Psoas muscle (tissue), 7 donors: ENCODE measurements at regions not wholly inside any gene's neighbourhood (a gene's known extent, or its start where the extent isn't known, plus 50 kb on each side); places are given as distances from the start of the nearest gene placed in this dataset.

Experiments used
- ATAC-seq, 4 donors: fragments of 200-7000 bp; cut with Tn5 transposase; one replicate each; pipeline ENCODE4 v1.9.1; 2020; ENCODE audit warnings: moderate library complexity in 3 of 4, mild to moderate bottlenecking in 2 of 4
- DNase-seq, 2 donors: peaks; one replicate each; pipeline ENCODE4 v3.0.0-alpha.2; 2020
- H3K27ac ChIP-seq: fragments of 200-600 bp; one replicate; pipeline ENCODE4 v1.8.0; 2022
- H3K27me3 ChIP-seq, 3 donors: fragments of 200-600 bp in 1 of 3; one replicate each; pipeline versions ENCODE4 v1.6.1 to v1.8.0; 2013 to 2022; ENCODE audit warnings: low read length in 2 of 3, mild to moderate bottlenecking in 2 of 3, moderate library complexity in 1 of 3; ENCODE audit not compliant: insufficient read depth in 3 of 3
- H3K36me3 ChIP-seq, 2 donors: fragments of 200-600 bp in 1 of 2; one replicate each; pipeline versions ENCODE4 v1.6.1 to v1.8.0; 2013 to 2022; ENCODE audit warnings: low read depth in 1 of 2, mild to moderate bottlenecking in 1 of 2, moderate library complexity in 1 of 2; ENCODE audit not compliant: insufficient read depth in 1 of 2
- H3K4me1 ChIP-seq: fragments of 200-600 bp; one replicate; pipeline ENCODE4 v1.8.0; 2022
- H3K4me3 ChIP-seq: fragments of 200-600 bp; one replicate; pipeline ENCODE4 v1.8.0; 2022; ENCODE audit warnings: mild to moderate bottlenecking
- H3K9me3 ChIP-seq: fragments of 200-600 bp; one replicate; pipeline ENCODE4 v1.8.0; 2022
- WGBS, 3 donors: extraction: QIAGEN DNeasy Blood & Tissue Kit; methylation state at CpG; one replicate each; pipeline versions ENCODE4 v1.1.6 to v1.1.7; 2013; 5-methylcytosine and 5-hydroxymethylcytosine counted together
- intact Hi-C, 2 donors: fragments of 100-400 bp; cut with DNase I; formaldehyde crosslinking; loops; one replicate each; pipeline versions ENCODE4 v1.11.0 to v1.14.2; 2022
- TF ChIP-seq, protein P1 (sequence below): fragments of 200-600 bp; IDR thresholded peaks from one replicate; pipeline ENCODE4 v1.8.0; 2022; ENCODE audit warnings: antibody characterized with exemption
- donor health status: healthy with polysubstance abuse.
- donor health status: DM: no; HTN: no; CAD: no; lungs with moderate emphysema.
- donor health status: Bipolar disorder and iron deficiency.
- donor health status: healthy.
- donor health status: DM: yes; HTN: yes; CAD: no.
- donor health status: DM: no; HTN: no; CAD: no.
- donor health status: DM: yes; HTN: yes; CAD: no.

DNA sequence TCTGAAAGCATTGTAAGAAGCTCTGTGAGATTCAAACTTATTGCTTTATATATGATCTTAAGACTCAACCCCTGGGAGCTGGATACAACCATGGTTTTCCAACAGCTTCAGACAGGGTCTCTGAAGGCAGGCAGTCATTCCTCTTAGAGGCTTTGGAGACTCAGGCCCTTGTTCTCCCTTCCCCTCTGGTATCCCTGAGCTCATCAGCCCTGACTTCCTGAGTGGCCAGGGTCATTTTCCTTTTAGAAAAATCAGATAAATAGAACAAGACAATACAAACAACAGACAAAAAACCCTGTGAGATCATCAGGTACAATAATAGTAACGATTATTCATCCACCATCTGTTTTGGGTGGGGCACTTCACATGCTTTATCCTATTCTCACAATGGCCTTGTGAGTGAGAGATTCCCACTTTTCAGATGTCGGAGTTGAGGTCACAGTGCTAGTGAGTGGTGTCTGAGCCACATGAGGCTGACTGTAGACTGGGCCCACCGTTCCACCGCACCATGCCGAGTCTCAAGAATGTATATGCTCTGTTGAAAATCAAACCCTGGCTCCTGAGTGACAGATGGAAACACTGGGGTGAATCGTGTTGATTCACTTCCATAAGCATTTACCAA lies 144.2 kb downstream of the CXCL12 start:
- no peaks in the 10 kb centered on the region for H3K36me3 ChIP-seq
- H3K27ac ChIP-seq, result no peak overlapping the region
- WGBS, 3 donors, result 60 to 70% (median 70%) methylated on average over 6 of the region's 6 CpGs
- TF ChIP-seq, protein P1, sequence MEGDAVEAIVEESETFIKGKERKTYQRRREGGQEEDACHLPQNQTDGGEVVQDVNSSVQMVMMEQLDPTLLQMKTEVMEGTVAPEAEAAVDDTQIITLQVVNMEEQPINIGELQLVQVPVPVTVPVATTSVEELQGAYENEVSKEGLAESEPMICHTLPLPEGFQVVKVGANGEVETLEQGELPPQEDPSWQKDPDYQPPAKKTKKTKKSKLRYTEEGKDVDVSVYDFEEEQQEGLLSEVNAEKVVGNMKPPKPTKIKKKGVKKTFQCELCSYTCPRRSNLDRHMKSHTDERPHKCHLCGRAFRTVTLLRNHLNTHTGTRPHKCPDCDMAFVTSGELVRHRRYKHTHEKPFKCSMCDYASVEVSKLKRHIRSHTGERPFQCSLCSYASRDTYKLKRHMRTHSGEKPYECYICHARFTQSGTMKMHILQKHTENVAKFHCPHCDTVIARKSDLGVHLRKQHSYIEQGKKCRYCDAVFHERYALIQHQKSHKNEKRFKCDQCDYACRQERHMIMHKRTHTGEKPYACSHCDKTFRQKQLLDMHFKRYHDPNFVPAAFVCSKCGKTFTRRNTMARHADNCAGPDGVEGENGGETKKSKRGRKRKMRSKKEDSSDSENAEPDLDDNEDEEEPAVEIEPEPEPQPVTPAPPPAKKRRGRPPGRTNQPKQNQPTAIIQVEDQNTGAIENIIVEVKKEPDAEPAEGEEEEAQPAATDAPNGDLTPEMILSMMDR, result no peak
- no peak for DNase-seq
- no peaks in the 10 kb centered on the region for H3K4me1 ChIP-seq
- H3K4me3 ChIP-seq, result no peak overlapping the region
- no peaks in the 10 kb centered on the region for H3K27me3 ChIP-seq
- no peaks in the 10 kb centered on the region for H3K9me3 ChIP-seq
- no peak for ATAC-seq
- intact Hi-C loops, result no loop called here

DNA sequence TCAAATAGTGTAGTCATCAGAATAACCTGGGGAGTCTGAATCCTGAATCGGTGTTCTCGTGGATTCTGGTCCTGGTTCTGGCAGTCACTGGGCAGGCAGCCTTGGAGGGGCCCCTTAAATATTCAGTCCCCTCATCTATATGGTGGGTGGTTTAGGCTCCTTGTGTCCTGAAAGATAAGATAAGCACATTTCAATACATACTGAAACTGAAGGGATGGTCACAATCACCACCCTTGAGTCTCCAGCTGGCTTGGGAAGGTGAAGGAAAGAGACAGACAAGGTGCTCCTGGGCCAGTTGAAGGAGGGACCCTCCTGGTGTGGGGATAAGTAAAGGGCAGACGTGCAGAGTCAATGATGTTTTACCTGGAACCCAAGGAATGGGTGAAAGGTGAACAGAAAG lies 146.7 kb downstream of the CXCL12 start:
- no peaks in the 10 kb centered on the region for H3K4me1 ChIP-seq
- WGBS, 3 donors, result 73 to 93% (median 88%) methylated on average over 3 of the region's 3 CpGs
- H3K27me3 ChIP-seq, result no peaks in the 10 kb centered on the region
- H3K36me3 ChIP-seq, result no peaks in the 10 kb centered on the region
- H3K27ac ChIP-seq, result no peak overlapping the region
- ATAC-seq (no peak), DNase-seq (no peak)
- no peak overlapping the region for H3K4me3 ChIP-seq
- intact Hi-C loops, result no loop called here
- TF ChIP-seq, protein P1, result no peak
- H3K9me3 ChIP-seq, result no peaks in the 10 kb centered on the region

DNA sequence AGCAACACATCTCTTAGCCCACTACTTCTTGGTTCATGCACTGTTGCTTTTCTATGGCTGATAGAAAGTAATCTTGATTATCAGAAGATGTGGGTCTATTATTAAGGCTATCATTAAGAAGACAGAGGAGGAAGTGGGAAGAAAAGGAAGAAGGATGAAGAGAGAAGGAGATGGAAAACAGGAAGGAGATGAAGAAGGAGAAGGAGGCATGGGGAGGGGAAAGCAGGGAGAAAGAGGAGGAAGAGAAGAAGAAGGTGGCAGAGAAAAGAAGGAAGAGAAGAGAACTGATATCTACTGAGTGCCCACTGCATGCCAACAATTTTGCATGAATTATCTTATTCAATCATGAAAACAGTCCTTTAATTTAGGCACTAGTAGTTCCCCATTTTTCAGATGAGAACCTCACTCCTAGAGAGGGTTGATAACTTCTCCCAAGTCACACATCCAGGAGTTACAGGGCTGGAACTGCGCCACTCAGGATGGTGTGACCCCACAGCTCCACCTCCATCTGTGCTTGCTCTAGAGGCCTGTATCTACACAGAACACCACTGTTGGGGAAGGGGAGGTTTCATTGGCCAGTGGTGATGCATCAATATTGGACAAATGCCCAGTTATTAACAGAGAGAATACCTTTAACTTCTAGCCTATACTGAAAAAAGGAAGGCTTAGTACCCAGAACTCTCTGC lies 147.4 kb downstream of the CXCL12 start:
- TF ChIP-seq, protein P1, result no peak
- ATAC-seq, result no peak
- H3K9me3 ChIP-seq, result no peaks in the 10 kb centered on the region
- WGBS, 3 donors, result 95 to 100% (median 96%) methylated on average over 1 of the region's 1 CpG
- no peaks in the 10 kb centered on the region for H3K27me3 ChIP-seq
- intact Hi-C loops, result no loop called here
- no peak overlapping the region for H3K4me3 ChIP-seq
- DNase-seq, result no peak
- no peaks in the 10 kb centered on the region for H3K36me3 ChIP-seq
- H3K27ac ChIP-seq, result no peak overlapping the region
- H3K4me1 ChIP-seq, result no peaks in the 10 kb centered on the region

DNA sequence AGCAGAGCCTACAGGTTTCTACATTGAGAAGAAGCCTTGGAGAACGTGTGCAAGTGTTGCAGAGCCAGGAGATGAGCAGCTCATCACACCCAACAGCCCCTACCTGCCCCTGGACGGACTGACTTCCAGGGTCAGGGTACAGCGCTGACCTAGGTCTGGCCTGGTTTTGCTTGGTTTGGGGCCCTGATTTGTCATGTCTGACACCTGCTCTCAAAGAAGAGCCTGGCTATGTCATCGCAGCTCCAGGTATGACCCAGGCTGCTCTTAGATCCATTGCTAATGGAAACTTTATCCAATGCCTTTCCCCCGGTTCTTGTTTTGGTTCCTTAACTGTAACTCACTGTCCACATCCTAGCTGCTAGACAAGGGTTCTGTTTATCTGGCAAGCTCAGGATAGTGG lies 149.5 kb downstream of the CXCL12 start:
- Histone ChIP-seq H3K9me3 (no peaks in the 10 kb centered on the region), H3K4me1 (no peaks in the 10 kb centered on the region), H3K4me3 (no peak overlapping the region), H3K27ac (no peak overlapping the region), H3K27me3 (no peaks in the 10 kb centered on the region), H3K36me3 (no peaks in the 10 kb centered on the region)
- ATAC-seq (no peak), DNase-seq (no peak)
- TF ChIP-seq, protein P1, result no peak
- WGBS, 3 donors, result 89 to 94% (median 92%) methylated on average over 5 of the region's 5 CpGs
- intact Hi-C loops, result no loop called here

DNA sequence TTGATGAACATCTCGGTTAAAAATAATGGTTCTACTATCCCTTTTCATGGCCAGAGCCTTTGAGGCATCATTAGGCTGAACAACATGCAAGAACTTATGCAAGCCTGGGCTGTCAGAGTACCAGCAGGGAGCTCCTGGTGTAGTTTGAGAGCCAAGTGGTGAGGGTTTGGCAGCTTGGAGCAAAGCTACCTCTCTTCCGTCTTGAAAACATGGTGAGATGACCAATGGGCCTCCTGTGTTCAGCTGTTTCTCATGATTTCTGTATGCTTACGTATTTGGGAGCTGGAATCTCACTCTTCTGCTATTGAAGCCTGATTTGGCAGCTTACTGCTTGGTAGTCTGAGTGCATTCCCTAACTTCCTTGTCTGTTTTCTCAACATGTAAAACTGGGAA lies 150.4 kb downstream of the CXCL12 start:
- H3K27me3 ChIP-seq, result no peaks in the 10 kb centered on the region
- intact Hi-C loops, result no loop called here
- ATAC-seq, result no peak

More for the DNA sequence above, 150.4 kb downstream of the CXCL12 start:
- H3K27ac ChIP-seq, result no peak overlapping the region
- TF ChIP-seq, protein P1, result no peak
- H3K9me3 ChIP-seq, result no peaks in the 10 kb centered on the region
- no peaks in the 10 kb centered on the region for H3K36me3 ChIP-seq
- H3K4me1 ChIP-seq, result no peaks in the 10 kb centered on the region
- WGBS, 3 donors, result 61 to 74% (median 64%) methylated on average over 3 of the region's 3 CpGs
- DNase-seq, result no peak
- H3K4me3 ChIP-seq, result no peak overlapping the region
